Activated naive CD4-positive, alpha-beta T cell treated with anti-CD3 and anti-CD28 coated beads, Interleukin-2, amount 10 ng/mL, durations not matched to agents 7 days and 5 days (primary cell): ENCODE measurements at regions not wholly inside any gene's neighbourhood (a gene's known extent, or its start where the extent isn't known, plus 50 kb on each side); places are given as distances from the start of the nearest gene placed in this dataset.

Experiments
- CTCF ChIA-PET: fragments of 350-600 bp; sonication (Branson Sonifier 250); formaldehyde crosslinking; loops from one replicate; lab custom pipeline; 2021; ENCODE audit warnings: antibody characterized with exemption; lab: Charles Lee
- DNase-seq: peaks from one replicate; pipeline ENCODE4 v3.0.0-alpha.2; 2020
- H3K27ac Mint-ChIP-seq: one replicate; pipeline ENCODE4 v1.8.0; 2021; ENCODE audit warnings: mild to moderate bottlenecking, moderate library complexity, mixed read lengths
- H3K27me3 Mint-ChIP-seq: one replicate; pipeline ENCODE4 v1.8.0; 2021; ENCODE audit warnings: mild to moderate bottlenecking, mixed read lengths
- H3K36me3 Mint-ChIP-seq: one replicate; pipeline ENCODE4 v1.8.0; 2021; ENCODE audit warnings: mixed read lengths
- H3K4me1 Mint-ChIP-seq: one replicate; pipeline ENCODE4 v1.8.0; 2021; ENCODE audit warnings: mixed read lengths
- H3K4me3 Mint-ChIP-seq: one replicate; pipeline ENCODE4 v1.8.0; 2021; ENCODE audit warnings: mild to moderate bottlenecking, moderate library complexity, mixed read lengths
- H3K9me3 Mint-ChIP-seq: one replicate; pipeline ENCODE4 v1.8.0; 2021; ENCODE audit warnings: mixed read lengths

DNA sequence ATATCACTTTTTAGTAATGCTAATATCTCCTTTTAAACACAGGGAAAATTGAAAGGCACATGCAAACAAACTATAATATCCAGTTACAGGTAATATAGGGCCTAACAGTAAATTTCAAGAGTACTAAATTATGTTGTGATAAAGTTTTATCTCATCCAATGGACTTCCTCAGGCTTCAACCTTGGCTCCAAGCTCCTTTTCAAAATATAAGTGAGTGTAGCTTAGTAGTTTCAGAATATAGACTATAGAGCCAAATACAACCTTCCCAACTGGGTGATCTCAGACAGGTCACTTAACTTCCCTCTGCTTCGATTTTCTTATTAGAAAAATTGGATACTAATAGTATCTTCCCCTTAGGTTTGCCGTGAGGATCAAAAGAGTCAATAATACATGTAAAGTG lies 93.5 kb upstream of the PARD3B start:
- H3K36me3 Mint-ChIP-seq: no peaks in the 10 kb centered on the region
- no peaks in the 10 kb centered on the region for H3K9me3 Mint-ChIP-seq
- H3K4me1 Mint-ChIP-seq: no peaks in the 10 kb centered on the region
- no peak for DNase-seq
- no peak overlapping the region for H3K27ac Mint-ChIP-seq
- CTCF ChIA-PET: no interaction called here
- no peak overlapping the region for H3K4me3 Mint-ChIP-seq
- peaks cover 8% of the 10 kb centered on the region for H3K27me3 Mint-ChIP-seq

DNA sequence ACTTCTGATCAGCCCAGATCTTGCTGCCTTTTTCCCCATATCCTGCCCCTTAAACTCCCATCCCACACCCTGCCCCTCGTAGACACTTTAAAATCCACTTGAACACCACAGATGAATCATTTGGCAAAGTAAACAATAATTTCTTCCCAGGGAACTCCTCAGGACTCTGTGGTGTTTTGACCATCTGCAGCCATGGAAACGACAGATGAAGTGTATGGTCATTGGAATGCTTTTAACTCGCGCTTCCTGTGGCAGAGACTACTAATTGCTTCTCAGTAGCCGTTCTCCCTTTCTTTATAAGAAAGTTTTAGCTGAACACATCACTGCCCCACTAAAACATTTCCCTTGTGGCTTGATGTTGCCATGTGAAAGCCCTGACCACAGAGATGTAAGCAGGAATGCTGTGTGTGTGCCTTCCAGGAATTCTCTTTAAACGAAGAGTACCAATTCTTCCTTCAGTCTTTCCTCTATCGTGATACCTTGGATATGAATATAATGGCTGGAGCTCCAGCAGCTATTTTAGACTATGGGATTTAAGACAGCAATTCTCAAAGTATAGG lies 92.7 kb upstream of the PARD3B start:
- Mint-ChIP-seq H3K9me3 (no peaks in the 10 kb centered on the region), H3K27ac (no peak overlapping the region), H3K36me3 (no peaks in the 10 kb centered on the region), H3K4me1 (no peaks in the 10 kb centered on the region), H3K27me3 (peaks cover 8% of the 10 kb centered on the region), H3K4me3 (no peak overlapping the region)
- CTCF ChIA-PET: no interaction called here
- no peak for DNase-seq

DNA sequence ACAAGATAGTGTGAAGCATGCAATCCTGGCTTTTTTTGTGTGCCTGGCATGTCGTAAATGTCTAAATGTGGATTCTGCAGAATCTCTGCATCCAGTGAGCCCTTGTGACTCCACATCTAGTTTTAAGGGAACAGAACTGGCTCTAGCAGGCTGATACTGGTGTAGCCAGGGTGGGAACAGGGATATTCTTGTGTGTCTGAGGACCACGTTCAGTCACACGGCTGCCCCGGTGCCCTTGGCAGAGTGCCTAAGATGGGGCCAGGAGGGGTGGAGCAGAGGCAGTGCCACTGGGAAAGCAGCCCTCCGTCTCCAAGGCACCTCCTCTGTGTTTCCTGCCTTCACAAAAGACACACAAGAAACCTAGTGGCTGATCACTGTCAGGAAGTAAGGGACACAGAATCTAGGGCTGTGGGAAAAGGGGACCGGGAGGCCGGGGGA lies 91.5 kb upstream of the PARD3B start:
- H3K4me3 Mint-ChIP-seq: no peak overlapping the region
- H3K27ac Mint-ChIP-seq: no peak overlapping the region
- H3K4me1 Mint-ChIP-seq: no peaks in the 10 kb centered on the region
- H3K36me3 Mint-ChIP-seq: no peaks in the 10 kb centered on the region
- H3K9me3 Mint-ChIP-seq: no peaks in the 10 kb centered on the region
- CTCF ChIA-PET: no interaction called here
- DNase-seq: no peak
- H3K27me3 Mint-ChIP-seq: peaks cover 8% of the 10 kb centered on the region

DNA sequence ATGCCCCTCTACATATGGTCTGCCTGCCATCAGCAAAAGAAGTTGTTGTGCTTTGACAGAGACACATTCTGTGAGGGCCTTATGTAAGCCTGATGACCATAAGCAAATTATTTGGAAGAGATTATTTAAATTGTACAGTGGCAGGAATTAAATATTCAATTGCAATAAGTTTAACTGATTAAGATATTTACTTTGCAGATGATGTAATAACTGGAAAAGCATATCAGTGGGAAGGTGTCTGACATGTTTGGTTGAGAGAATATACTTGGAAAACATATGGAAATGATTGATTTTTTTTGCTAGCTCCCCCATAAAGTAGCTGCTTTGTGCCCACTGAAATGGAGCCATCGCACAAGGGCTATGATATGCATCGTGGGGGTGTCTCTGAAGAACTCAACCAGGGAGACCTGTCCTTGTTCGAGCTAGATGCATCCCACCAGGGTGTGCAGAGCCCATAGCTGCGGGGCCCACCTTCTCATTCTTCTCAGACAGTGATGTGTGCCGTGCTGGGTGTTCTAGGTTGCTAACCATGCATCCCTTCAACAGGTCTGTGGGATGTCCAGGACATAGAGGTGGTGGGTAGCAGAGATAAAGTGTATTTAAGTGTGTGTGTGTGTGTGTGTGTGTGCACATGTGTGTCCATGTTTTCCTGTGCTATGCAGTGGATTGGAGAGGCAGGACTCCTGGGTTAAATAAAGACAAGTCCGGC lies 90.4 kb upstream of the PARD3B start:
- H3K4me3 Mint-ChIP-seq: no peak overlapping the region
- no peaks in the 10 kb centered on the region for H3K4me1 Mint-ChIP-seq
- CTCF ChIA-PET: no interaction called here
- no peaks in the 10 kb centered on the region for H3K9me3 Mint-ChIP-seq
- H3K27ac Mint-ChIP-seq: no peak overlapping the region
- no peaks in the 10 kb centered on the region for H3K36me3 Mint-ChIP-seq
- peaks cover 8% of the 10 kb centered on the region for H3K27me3 Mint-ChIP-seq
- DNase-seq: no peak

DNA sequence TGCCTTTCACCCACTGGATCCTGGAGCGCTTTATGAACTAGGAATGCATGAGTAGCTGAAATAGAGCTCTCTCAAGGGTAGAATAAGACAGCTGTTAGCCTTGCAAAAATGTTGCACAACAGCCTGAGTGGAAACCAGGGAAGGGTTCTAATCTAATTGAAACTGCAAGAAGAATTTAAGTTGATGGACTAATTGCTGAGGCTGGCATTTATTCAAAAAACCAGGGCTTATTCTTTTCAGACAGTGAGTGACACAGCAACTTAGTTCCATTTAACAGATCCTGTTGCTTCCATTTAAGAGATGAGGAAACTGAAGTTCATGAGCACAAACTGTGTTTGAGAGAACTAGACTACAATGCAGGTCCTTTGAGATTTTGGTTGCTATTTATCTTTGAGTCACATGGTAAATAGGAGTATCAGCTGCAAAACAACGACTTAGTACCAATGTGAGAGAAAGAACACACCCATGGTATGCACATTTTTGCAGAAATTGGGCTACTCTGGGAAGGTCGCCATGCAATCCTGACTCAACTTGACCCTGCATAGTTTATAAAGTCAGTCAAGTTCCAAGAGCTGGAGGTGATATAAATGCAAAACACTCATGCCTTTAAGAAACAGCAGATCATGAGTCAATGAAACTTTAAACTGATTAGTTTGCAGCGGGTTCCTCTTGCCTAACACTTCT lies 76.4 kb upstream of the PARD3B start:
- Mint-ChIP-seq H3K9me3 (no peaks in the 10 kb centered on the region), H3K4me3 (no peak overlapping the region), H3K4me1 (no peaks in the 10 kb centered on the region), H3K36me3 (no peaks in the 10 kb centered on the region), H3K27ac (no peak overlapping the region), H3K27me3 (peaks cover 11% of the 10 kb centered on the region)
- CTCF ChIA-PET: no interaction called here
- no peak for DNase-seq

DNA sequence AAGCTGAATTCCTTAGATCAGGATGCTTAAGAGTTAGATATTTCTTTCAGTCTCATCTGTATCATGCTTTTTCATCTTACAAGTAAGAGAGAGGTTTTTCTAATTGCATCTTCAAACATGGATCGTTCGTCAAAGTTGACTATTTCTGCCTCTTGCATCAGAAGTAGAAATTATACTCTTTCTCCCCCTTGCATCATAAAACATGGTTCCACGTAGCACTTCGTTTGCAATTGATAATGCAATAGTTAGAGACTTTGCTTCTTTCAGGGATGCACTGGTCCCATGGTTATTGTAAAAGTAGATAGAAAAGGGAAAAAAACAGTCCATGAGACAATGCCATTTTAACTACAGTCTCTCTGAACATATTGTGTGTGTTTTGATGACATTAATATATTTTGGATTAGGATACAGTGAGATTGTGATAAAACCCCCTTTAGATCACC lies 75.1 kb upstream of the PARD3B start:
- no peak for DNase-seq
- H3K27ac Mint-ChIP-seq: no peak overlapping the region
- CTCF ChIA-PET: no interaction called here
- H3K4me3 Mint-ChIP-seq: no peak overlapping the region
- no peaks in the 10 kb centered on the region for H3K4me1 Mint-ChIP-seq
- no peaks in the 10 kb centered on the region for H3K36me3 Mint-ChIP-seq
- H3K27me3 Mint-ChIP-seq: peaks cover 11% of the 10 kb centered on the region
- H3K9me3 Mint-ChIP-seq: no peaks in the 10 kb centered on the region

DNA sequence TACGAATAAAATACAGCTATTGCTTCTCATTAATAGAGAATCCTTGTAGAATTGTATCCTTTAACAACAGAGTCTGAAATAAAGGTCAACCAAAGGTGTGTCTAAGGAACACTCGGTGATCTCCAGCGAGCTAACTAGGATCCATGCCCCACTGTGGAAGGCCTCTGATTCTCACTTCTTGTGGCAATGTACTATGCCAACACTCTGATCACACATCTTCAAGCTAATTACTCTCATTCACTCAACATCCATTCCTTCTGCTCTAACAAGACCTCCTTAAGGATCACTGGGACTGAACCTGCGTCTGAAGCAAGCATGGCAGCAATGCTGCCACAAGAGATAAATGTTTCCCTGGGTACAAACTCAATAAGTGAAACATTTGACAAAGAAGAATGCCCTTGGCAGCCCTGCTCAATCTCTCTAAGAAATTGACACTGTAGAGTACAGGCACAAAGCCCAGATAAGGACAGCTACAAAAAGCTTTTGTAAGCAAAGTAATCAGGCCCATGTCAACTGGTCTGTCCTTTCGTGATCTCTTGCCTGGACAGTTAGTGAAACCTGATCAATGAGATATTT lies 74.6 kb upstream of the PARD3B start:
- H3K36me3 Mint-ChIP-seq: no peaks in the 10 kb centered on the region
- H3K27ac Mint-ChIP-seq: no peak overlapping the region
- H3K4me3 Mint-ChIP-seq: no peak overlapping the region
- no peaks in the 10 kb centered on the region for H3K4me1 Mint-ChIP-seq
- peaks cover 11% of the 10 kb centered on the region for H3K27me3 Mint-ChIP-seq
- CTCF ChIA-PET: no interaction called here
- H3K9me3 Mint-ChIP-seq: no peaks in the 10 kb centered on the region
- no peak for DNase-seq

DNA sequence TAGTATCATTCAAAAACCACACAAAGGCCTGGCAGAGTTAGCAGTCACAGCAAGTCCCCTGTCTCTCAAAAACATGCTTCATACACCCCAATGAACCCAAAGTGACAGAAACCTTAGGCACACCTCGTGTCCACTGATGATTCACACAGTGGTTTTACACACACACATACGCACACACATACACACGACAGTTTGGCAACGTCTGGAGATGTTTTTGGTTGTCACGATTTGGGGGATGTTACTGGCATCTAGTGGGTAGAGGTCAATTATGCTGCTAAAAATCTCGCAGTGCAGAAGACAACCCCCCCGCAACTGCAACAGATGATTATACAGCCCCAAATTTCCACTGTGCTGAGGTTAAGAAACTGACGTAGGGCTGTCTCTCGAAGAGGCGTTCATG lies 72.9 kb upstream of the PARD3B start:
- Mint-ChIP-seq H3K9me3 (no peaks in the 10 kb centered on the region), H3K27me3 (peaks cover 11% of the 10 kb centered on the region), H3K4me1 (no peaks in the 10 kb centered on the region), H3K27ac (no peak overlapping the region), H3K36me3 (no peaks in the 10 kb centered on the region), H3K4me3 (no peak overlapping the region)
- DNase-seq: no peak
- CTCF ChIA-PET: no interaction called here

DNA sequence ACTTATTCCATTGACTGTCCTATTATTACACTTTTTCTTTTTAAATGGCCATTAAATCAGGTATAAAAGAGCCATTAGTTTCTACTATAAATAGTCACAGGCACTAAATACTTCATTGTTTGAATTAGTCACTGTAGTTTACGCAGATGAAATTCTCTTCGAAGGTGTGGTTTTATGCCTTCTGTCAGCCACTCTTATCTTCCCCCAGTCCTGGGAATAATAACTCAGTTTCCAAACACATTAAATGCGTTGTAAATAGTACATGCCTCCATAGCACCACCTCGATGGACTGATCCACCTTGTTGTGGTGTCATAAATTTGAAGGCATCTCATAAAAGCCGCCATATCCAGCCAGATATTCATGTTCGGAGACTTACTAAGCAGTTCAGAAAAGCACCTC lies 72.1 kb upstream of the PARD3B start:
- Mint-ChIP-seq H3K4me1 (no peaks in the 10 kb centered on the region), H3K36me3 (no peaks in the 10 kb centered on the region), H3K4me3 (no peak overlapping the region), H3K27ac (no peak overlapping the region), H3K9me3 (no peaks in the 10 kb centered on the region), H3K27me3 (peaks cover 4% of the 10 kb centered on the region)
- CTCF ChIA-PET: no interaction called here
- no peak for DNase-seq

DNA sequence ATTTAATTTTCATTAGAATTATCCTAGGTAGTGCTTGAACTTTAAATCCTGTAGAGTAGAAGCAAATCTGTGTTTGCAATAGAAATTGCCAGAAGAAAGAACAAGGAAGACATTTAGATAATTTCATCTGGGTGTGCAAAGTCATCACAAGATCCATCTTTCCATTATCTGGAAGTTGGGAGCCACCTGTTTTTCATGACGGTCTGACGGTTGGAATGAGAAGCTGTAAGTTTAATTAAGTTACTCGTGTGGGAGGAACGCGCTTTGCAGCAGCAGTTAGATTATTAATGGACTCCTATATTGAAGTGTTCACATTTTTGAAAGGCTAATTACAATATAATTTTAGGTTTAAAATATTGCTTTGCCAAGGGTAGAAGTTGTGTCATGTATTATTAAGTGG lies 69.9 kb upstream of the PARD3B start:
- CTCF ChIA-PET: no interaction called here
- H3K4me3 Mint-ChIP-seq: no peak overlapping the region
- no peaks in the 10 kb centered on the region for H3K27me3 Mint-ChIP-seq
- no peaks in the 10 kb centered on the region for H3K36me3 Mint-ChIP-seq
- DNase-seq: no peak
- no peaks in the 10 kb centered on the region for H3K9me3 Mint-ChIP-seq
- H3K27ac Mint-ChIP-seq: no peak overlapping the region
- H3K4me1 Mint-ChIP-seq: no peaks in the 10 kb centered on the region

DNA sequence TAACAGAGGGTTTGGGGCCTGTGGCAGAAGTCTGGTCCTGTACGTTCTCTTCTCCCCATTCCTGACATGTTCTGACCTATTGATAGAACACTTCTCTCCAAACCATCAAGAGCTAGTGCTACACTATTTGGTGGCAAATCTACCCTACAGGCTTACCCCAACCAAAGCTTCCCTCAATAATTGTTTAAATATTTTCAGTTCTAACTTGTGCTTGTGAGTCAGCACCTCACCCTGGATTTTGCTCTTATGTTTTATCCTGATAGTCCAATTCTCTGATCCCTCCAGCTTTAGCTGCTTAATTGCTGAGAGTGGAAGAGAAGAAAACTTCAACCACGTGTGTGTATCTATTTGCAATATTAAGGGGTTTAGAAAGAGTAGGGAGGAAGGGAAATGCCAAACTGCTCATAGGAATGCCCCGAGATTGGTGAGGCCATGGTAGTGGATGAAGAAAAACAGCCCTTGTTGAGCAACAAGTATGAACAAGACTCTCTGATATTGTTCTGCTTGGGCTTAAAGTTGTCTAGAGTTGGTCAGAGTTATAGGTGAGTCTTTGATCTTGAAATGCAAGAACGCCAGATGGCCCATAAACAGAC lies 67.8 kb upstream of the PARD3B start:
- Mint-ChIP-seq H3K4me3 (no peak overlapping the region), H3K4me1 (no peaks in the 10 kb centered on the region), H3K9me3 (no peaks in the 10 kb centered on the region), H3K27me3 (no peaks in the 10 kb centered on the region), H3K27ac (no peak overlapping the region), H3K36me3 (no peaks in the 10 kb centered on the region)
- CTCF ChIA-PET: no interaction called here
- DNase-seq: no peak

DNA sequence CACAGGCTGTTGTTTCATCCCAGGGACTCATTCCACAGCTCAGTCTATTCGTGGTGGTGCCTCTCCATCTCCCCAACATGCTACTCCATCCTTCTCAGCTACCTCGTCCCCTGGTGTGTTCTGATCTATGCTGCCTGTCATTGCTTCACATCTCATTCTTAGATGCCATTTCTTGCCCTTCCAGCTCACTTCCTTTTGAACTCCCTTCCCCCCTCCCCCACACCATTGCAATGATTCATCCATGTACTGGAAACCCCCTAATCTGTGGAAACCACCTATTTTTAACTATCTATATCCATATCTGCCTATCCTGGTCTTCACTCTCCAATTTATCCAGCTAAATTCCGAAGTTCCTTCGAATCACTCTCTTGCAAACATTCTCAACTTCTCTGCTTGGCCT lies 65.7 kb upstream of the PARD3B start:
- Mint-ChIP-seq H3K4me1 (no peaks in the 10 kb centered on the region), H3K4me3 (no peak overlapping the region), H3K36me3 (no peaks in the 10 kb centered on the region), H3K9me3 (no peaks in the 10 kb centered on the region), H3K27ac (no peak overlapping the region), H3K27me3 (no peaks in the 10 kb centered on the region)
- CTCF ChIA-PET: no interaction called here
- DNase-seq: no peak

DNA sequence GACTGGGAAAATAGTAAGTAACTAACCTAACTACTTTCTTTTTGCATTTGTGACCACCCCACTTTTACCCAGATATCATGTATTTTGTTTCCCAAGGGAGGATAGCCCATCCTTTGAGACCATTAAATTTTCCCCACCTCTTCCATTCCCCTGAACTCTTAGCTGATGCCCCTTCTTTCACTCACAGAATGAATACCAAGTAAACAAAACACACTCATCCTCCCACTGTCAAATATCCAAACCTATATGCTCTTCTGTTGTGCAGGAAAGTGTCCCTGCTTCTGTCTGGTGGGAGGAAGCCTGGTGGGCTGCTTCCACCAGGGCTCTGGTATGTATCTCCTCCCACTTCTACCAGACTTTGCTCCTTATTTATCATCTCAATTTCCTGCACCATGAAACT lies 64.6 kb upstream of the PARD3B start:
- H3K27me3 Mint-ChIP-seq: no peaks in the 10 kb centered on the region
- H3K4me3 Mint-ChIP-seq: no peak overlapping the region
- no peak overlapping the region for H3K27ac Mint-ChIP-seq
- H3K4me1 Mint-ChIP-seq: no peaks in the 10 kb centered on the region
- no peak for DNase-seq
- CTCF ChIA-PET: no interaction called here
- H3K36me3 Mint-ChIP-seq: no peaks in the 10 kb centered on the region
- H3K9me3 Mint-ChIP-seq: no peaks in the 10 kb centered on the region

DNA sequence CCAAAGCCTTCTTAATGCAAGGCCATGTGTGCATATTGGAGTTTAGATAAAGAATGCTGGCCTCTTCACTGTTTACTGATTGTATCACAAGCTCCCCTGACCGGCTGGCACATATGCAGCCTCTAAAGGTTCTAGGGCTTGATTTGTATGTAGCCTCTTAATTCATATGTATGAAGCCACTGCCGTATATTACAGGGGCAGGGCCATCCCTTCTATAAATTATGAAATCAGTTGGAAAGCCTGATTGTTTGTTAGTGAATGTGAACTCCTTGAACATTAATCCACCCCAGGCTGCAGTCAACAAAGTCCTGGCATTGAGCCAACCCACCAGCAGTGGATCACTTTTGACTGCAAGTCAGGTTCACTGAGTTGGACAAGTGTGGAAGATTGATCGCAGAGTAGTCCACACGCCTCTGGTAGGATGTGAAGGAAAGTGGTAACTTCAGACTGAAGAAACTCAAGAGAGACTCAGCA lies 61.6 kb upstream of the PARD3B start:
- no peaks in the 10 kb centered on the region for H3K9me3 Mint-ChIP-seq
- no peak for DNase-seq
- no peaks in the 10 kb centered on the region for H3K4me1 Mint-ChIP-seq
- H3K27ac Mint-ChIP-seq: no peak overlapping the region
- H3K27me3 Mint-ChIP-seq: no peaks in the 10 kb centered on the region
- no peaks in the 10 kb centered on the region for H3K36me3 Mint-ChIP-seq
- no peak overlapping the region for H3K4me3 Mint-ChIP-seq
- CTCF ChIA-PET: no interaction called here
